Epithelial cell of proximal tubule (primary cell): ENCODE measurements at regions not wholly inside any gene's neighbourhood (a gene's known extent, or its start where the extent isn't known, plus 50 kb on each side); places are given as distances from the start of the nearest gene placed in this dataset.

ENCODE experiments used
- DNase-seq: peaks from one replicate; pipeline ENCODE4 v3.0.0-alpha.2; 2011; ENCODE audit warnings: low read depth
- H3K4me3 ChIP-seq: 2 replicates; pipeline ENCODE4 v1.5.1; 2011; ENCODE audit warnings: low read depth, mild to moderate bottlenecking, low read length
- CTCF ChIP-seq: conservative IDR thresholded peaks from 2 replicates; pipeline ENCODE4 v1.5.1; 2012; ENCODE audit warnings: low read depth, mild to moderate bottlenecking, low read length

GRCh38 chr2:181250691-181251090, 206.5 kb upstream of the ITGA4 start:
- TF ChIP-seq CTCF: no peak
- no peak overlapping the region for H3K4me3 ChIP-seq
- no peak for DNase-seq

- H3K4me3 ChIP-seq: no peak overlapping the region
- TF ChIP-seq CTCF: no peak
- no peak for DNase-seq
Measured at GRCh38 chr2:181252262-181253148, 204.7 kb upstream of the ITGA4 start.

DNA sequence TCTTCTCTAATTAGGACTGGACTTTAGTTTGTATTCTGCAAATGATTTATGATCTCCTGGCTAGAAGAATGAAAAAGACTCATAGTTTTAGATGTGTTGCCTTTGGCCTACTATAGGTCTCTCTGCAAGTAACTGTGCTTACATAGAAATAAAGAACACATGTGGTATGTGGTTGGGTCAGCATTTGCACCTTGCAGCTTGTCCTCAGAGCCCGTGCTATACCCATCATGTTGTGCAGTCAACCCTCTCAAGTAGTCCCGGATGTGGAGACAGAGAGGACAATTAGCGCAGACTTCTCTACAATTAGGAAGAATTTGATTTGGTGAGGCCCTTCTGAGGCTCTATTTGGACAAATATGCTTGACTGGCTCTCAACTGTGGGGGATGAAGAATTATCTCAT, 203.7 kb upstream of the ITGA4 start:
- TF ChIP-seq CTCF: no peak
- no peak overlapping the region for H3K4me3 ChIP-seq
- no peak for DNase-seq

GRCh38 chr2:181255651-181256050, 201.5 kb upstream of the ITGA4 start:
- H3K4me3 ChIP-seq: no peak overlapping the region
- TF ChIP-seq CTCF: no peak
- no peak for DNase-seq

- no peak overlapping the region for H3K4me3 ChIP-seq
- DNase-seq: peak; percentile 65
- no peak for TF ChIP-seq CTCF
Measured at GRCh38 chr2:181258720-181259119, 198.5 kb upstream of the ITGA4 start.

- TF ChIP-seq CTCF: no peak
- no peak for DNase-seq
- H3K4me3 ChIP-seq: no peak overlapping the region
Measured at GRCh38 chr2:181262782-181263181, 194.4 kb upstream of the ITGA4 start.

DNA sequence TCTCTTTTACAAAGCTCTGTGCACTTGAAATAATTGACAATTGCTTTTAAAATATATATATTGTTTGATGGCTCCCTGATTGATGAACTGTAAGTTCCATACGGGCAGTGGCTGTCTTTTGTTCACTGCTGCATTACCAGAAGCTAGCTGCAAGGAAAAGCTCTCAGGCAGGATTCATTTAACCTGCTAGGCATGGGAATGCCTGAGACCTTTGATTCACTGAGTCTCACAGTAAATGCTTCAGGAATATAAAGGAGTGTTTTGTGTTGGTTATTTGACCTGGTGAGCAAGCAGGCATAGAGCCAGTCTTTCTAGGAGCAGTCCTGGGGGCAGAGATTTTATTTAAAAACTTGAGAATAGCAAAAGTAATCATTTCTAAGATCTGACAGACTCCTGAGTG, 193.2 kb upstream of the ITGA4 start:
- TF ChIP-seq CTCF: no peak
- DNase-seq: no peak
- no peak overlapping the region for H3K4me3 ChIP-seq
